Calu3 (cell line): ENCODE measurements at regions not wholly inside any gene's neighbourhood (a gene's known extent, or its start where the extent isn't known, plus 50 kb on each side); places are given as distances from the start of the nearest gene placed in this dataset.

Experiments used
- BruUV-seq: library from RNA; stranded (reverse); fragments of 400-500 nt; replicated peaks from 2 replicates; lab custom pipeline; 2021; lab: Mats Ljungman, UMichigan
- CTCF ChIA-PET: fragments of 300-600 bp; sonication (Branson Sonifier 250); formaldehyde crosslinking; loops from one replicate; lab custom pipeline; 2022; ENCODE audit warnings: antibody characterized with exemption; lab: Charles Lee
- DNase-seq: peaks from one replicate; pipeline ENCODE4 v3.0.0; 2022
- H3K27ac Mint-ChIP-seq: one replicate; pipeline ENCODE4 v1.8.0; 2022; ENCODE audit warnings: mixed read lengths; ENCODE audit not compliant: unreplicated experiment
- H3K27me3 Mint-ChIP-seq: one replicate; pipeline ENCODE4 v1.8.0; 2022; ENCODE audit warnings: mixed read lengths; ENCODE audit not compliant: unreplicated experiment
- H3K36me3 Mint-ChIP-seq: one replicate; pipeline ENCODE4 v1.8.0; 2022; ENCODE audit warnings: mild to moderate bottlenecking, moderate library complexity, mixed read lengths; ENCODE audit not compliant: insufficient read depth, unreplicated experiment
- H3K4me1 Mint-ChIP-seq: one replicate; pipeline ENCODE4 v1.8.0; 2022; ENCODE audit warnings: mild to moderate bottlenecking, low read depth, mixed read lengths; ENCODE audit not compliant: unreplicated experiment
- H3K4me3 Mint-ChIP-seq: one replicate; pipeline ENCODE4 v1.8.0; 2022; ENCODE audit warnings: mild to moderate bottlenecking, low read depth, moderate library complexity, mixed read lengths; ENCODE audit not compliant: unreplicated experiment
- H3K9me3 Mint-ChIP-seq: one replicate; pipeline ENCODE4 v1.8.0; 2022; ENCODE audit warnings: low read depth, mixed read lengths; ENCODE audit not compliant: unreplicated experiment
- intact Hi-C: fragments of 100-400 bp; cut with micrococcal nuclease; formaldehyde crosslinking; loops from one replicate; pipeline ENCODE4 v1.10.0; 2022; ENCODE audit not compliant: unreplicated experiment
- TF ChIP-seq, protein P1 (sequence below): fragments of 200-600 bp; IDR thresholded peaks from one replicate; pipeline ENCODE4 v1.8.0; 2022; ENCODE audit warnings: antibody characterized with exemption; ENCODE audit not compliant: unreplicated experiment

DNA sequence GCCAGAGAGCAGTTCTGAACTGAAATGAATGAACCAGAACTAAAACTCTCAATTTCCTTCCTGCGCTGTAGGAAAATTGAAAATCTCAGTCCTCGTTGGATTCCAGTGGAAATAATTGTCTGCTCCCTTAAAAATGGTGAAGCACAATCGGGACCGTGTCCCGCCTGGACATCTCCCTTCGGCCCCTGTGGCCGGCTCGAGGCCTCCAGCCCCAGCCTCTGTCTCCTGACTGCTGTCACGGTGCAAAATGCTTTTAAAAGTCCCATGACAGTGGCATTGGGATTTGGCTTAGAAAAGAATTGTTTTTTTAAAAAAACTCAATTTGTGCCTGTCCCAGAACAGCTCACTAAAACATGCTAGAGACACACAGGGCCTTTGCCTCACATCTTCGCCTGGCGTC is 142.5 kb downstream of the ZNF664 start:
- H3K27me3 Mint-ChIP-seq, result peaks cover 28% of the 10 kb centered on the region
- no peaks in the 10 kb centered on the region for H3K9me3 Mint-ChIP-seq
- BruUV-seq, result no TSS peak
- no peaks in the 10 kb centered on the region for H3K4me1 Mint-ChIP-seq
- H3K36me3 Mint-ChIP-seq, result no peaks in the 10 kb centered on the region
- CTCF ChIA-PET, result no interaction called here
- H3K4me3 Mint-ChIP-seq, result no peak overlapping the region
- no peak for DNase-seq
- TF ChIP-seq, protein P1, sequence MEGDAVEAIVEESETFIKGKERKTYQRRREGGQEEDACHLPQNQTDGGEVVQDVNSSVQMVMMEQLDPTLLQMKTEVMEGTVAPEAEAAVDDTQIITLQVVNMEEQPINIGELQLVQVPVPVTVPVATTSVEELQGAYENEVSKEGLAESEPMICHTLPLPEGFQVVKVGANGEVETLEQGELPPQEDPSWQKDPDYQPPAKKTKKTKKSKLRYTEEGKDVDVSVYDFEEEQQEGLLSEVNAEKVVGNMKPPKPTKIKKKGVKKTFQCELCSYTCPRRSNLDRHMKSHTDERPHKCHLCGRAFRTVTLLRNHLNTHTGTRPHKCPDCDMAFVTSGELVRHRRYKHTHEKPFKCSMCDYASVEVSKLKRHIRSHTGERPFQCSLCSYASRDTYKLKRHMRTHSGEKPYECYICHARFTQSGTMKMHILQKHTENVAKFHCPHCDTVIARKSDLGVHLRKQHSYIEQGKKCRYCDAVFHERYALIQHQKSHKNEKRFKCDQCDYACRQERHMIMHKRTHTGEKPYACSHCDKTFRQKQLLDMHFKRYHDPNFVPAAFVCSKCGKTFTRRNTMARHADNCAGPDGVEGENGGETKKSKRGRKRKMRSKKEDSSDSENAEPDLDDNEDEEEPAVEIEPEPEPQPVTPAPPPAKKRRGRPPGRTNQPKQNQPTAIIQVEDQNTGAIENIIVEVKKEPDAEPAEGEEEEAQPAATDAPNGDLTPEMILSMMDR, result no peak
- no peak overlapping the region for H3K27ac Mint-ChIP-seq
- intact Hi-C loops, result no loop called here

DNA sequence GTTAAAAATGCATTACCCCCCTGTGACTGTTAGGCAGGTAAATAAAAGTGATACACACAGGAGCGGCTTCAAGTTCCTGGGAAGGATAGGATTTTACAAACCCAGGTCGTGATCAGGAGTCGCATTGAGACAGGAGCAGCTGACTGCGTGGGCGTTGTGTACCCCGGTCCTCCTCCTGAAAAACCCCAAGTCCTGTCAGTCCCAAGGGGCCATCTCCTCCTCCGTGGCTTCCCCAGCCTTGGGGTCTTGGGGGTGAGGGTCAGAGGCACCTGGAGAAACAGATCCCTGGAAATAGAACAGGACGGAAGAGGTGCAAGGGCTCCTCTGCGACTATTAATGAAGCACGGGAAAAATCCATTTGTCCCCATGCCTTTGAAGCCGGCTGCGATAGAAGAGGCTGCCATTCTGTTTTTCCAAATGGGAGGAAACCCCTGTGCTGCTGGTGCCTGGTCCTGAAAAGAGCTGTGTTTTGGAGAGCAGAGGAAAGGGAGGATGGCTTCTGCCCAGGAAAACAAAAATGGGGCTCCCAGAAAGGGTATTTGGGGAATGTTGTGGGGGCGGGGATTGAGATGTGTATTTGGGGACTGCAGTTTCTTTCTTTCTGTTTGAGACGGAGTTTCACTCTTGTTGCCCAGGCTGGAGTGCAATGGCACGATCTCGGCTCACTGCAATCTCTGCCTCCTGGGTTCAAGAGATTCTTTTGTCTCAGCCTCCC is 143.1 kb downstream of the ZNF664 start:
- DNase-seq, result no peak
- Mint-ChIP-seq H3K27ac (no peak overlapping the region), H3K4me3 (no peak overlapping the region), H3K27me3 (peaks cover 28% of the 10 kb centered on the region), H3K9me3 (no peaks in the 10 kb centered on the region), H3K36me3 (no peaks in the 10 kb centered on the region), H3K4me1 (no peaks in the 10 kb centered on the region)
- intact Hi-C loops, result no loop called here
- TF ChIP-seq, protein P1, result no peak
- BruUV-seq, result no TSS peak
- CTCF ChIA-PET, result no interaction called here

DNA sequence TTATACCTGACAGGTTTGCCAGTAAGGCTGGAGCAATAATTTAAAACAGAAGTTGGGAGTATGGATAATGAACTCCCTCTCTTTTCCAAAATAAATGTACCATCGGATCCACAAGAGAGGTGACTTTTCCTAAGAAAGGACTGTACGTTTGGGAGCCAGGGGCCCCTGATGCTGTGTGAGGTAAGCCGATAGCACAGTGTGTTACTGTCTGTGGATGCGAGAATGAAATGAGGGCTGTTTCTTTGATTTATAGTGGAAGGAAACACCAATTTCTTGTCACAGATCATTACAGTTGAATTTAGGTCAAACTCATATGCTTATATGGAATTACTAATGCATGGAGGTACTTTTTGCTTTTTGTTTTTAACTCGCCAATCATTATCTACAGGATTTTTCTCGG is 147.7 kb downstream of the ZNF664 start:
- H3K4me1 Mint-ChIP-seq, result no peaks in the 10 kb centered on the region
- no TSS peak for BruUV-seq
- H3K27me3 Mint-ChIP-seq, result peaks cover 43% of the 10 kb centered on the region
- TF ChIP-seq, protein P1, result no peak
- H3K4me3 Mint-ChIP-seq, result no peak overlapping the region
- intact Hi-C loops, result no loop called here
- CTCF ChIA-PET, result no interaction called here
- no peak for DNase-seq
- H3K9me3 Mint-ChIP-seq, result no peaks in the 10 kb centered on the region
- no peak overlapping the region for H3K27ac Mint-ChIP-seq
- H3K36me3 Mint-ChIP-seq, result no peaks in the 10 kb centered on the region

DNA sequence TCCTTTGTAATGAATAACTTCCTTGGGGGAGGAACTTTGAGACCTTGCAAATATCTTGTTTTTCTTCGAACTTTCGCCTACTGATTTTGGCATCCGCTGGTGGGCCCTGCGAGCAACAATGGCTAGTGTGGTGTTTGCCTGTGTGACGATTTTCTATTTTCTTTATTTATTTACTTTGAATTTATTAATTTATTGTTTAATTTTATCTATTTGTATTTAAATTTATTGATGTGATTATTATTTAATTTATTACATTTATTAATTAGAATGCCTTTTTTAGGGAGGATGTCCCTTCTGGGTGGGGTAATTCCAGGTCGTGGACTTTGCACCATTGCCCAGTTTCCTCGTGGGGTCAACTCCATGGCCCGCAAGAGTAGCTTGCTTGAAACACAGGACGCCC is 149.7 kb downstream of the ZNF664 start:
- Mint-ChIP-seq H3K9me3 (no peaks in the 10 kb centered on the region), H3K4me1 (no peaks in the 10 kb centered on the region), H3K36me3 (no peaks in the 10 kb centered on the region), H3K27me3 (peaks cover 40% of the 10 kb centered on the region), H3K4me3 (no peak overlapping the region), H3K27ac (no peak overlapping the region)
- DNase-seq, result no peak
- TF ChIP-seq, protein P1, result no peak
- intact Hi-C loops, result no loop called here
- CTCF ChIA-PET, result no interaction called here
- no TSS peak for BruUV-seq
